ENCODE measurements at regions not wholly inside any gene's neighbourhood (a gene's known extent, or its start where the extent isn't known, plus 50 kb on each side); places are given as distances from the start of the nearest gene placed in this dataset.

DNA sequence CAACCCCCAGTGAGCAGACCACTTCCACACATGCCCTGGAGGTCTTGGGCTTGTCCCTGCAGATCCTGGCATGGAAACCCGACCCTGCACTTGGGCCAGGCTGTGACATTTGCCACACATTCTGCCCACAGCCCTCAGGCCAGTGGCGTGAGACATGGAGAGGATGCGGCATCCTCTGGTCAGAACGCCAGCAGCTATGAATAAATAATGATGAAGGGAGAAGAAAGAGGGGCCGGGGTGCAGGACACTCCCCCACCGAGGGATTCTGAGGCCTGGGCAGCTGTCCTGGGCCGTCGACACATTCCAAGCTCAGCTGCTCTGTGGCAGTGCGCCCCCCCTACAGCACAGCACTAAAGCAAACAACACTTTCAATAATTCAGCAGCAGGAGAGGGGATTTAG is 148.8 kb downstream of the ENGASE start:
- peaks cover 0 to 6% of the 10 kb centered on the region in 2 experiments; a peak in 1 of 4 replicates for H3K4me1 ChIP-seq (ENCODE audit: control insufficient read depth in 1 of 2, insufficient read depth in 2 of 2, low read length in 2 of 2)
- H3K4me3 ChIP-seq (replicated peaks in 1 of 2; ENCODE audit: low read depth in 1 of 2, low read length in 2 of 2), result no peak overlapping the region
- no TSS peak for BruUV-seq (replicated peaks)
- DNase-seq (ENCODE audit: low read depth, low spot score), result no peak
- no peaks in the 10 kb centered on the region for H3K9me2 ChIP-seq (ENCODE audit: insufficient read depth)
- no peak overlapping the region for H3K9ac ChIP-seq (ENCODE audit: low read length)
- ChIA-PET CTCF (no interaction called here), POLR2A (no interaction called here), RAD21 (ENCODE audit: low non-redundant PET in 1 of 2, low total read pairs in 2 of 2, uncharacterized antibody in 2 of 2, unreplicated experiment in 2 of 2) (no interaction called here)
- H3K9me3 ChIP-seq (ENCODE audit: control insufficient read depth in 1 of 2, insufficient read depth in 1 of 2, low read depth in 1 of 2, low read length in 2 of 2), result no peaks in the 10 kb centered on the region
- peaks cover 32% of the 10 kb centered on the region for H3K27me3 ChIP-seq (ENCODE audit: insufficient read depth, low read length)
- H3K27ac ChIP-seq (ENCODE audit: low read depth, low read length), result no peak overlapping the region
- no peak overlapping the region for H2AFZ ChIP-seq (ENCODE audit: low read depth, low read length, poor library complexity, severe bottlenecking)
- H3K79me2 ChIP-seq (ENCODE audit: insufficient read depth, low read length), result no peaks in the 10 kb centered on the region
- no peak for ATAC-seq
- intact Hi-C loops (cut with micrococcal nuclease), result no loop called here
- no peaks in the 10 kb centered on the region for H4K20me1 ChIP-seq (ENCODE audit: insufficient read depth)
- H3K36me3 ChIP-seq (ENCODE audit: control insufficient read depth in 1 of 2, insufficient read depth in 2 of 2, low read length in 2 of 2), result no peaks in the 10 kb centered on the region
- no peak overlapping the region for H3K4me2 ChIP-seq (ENCODE audit: low read length)
- TF ChIP-seq CEBPB (IDR thresholded peaks at IDR 0.05; ENCODE audit: low read depth), result no peak
- no peak for TF ChIP-seq EGR1 (IDR thresholded peaks at IDR 0.05; ENCODE audit: low read depth)
- no peak for TF ChIP-seq EZH2 (IDR thresholded peaks at IDR 0.05)
- TF ChIP-seq TCF7L2 (IDR thresholded peaks at IDR 0.05; ENCODE audit: borderline replicate concordance, extremely low read depth, insufficient read depth, insufficient read length), result no peak
- TF ChIP-seq POLR2A (IDR thresholded peaks at IDR 0.05; ENCODE audit: borderline replicate concordance, extremely low read depth, insufficient read depth, insufficient read length), result no peak
- TF ChIP-seq POLR2AphosphoS5 (IDR thresholded peaks at IDR 0.05; ENCODE audit: low read depth, low read length), result no peak
- no peak for TF ChIP-seq RAD21 (IDR thresholded peaks at IDR 0.05; ENCODE audit: low read depth)
- TF ChIP-seq, protein P1, sequence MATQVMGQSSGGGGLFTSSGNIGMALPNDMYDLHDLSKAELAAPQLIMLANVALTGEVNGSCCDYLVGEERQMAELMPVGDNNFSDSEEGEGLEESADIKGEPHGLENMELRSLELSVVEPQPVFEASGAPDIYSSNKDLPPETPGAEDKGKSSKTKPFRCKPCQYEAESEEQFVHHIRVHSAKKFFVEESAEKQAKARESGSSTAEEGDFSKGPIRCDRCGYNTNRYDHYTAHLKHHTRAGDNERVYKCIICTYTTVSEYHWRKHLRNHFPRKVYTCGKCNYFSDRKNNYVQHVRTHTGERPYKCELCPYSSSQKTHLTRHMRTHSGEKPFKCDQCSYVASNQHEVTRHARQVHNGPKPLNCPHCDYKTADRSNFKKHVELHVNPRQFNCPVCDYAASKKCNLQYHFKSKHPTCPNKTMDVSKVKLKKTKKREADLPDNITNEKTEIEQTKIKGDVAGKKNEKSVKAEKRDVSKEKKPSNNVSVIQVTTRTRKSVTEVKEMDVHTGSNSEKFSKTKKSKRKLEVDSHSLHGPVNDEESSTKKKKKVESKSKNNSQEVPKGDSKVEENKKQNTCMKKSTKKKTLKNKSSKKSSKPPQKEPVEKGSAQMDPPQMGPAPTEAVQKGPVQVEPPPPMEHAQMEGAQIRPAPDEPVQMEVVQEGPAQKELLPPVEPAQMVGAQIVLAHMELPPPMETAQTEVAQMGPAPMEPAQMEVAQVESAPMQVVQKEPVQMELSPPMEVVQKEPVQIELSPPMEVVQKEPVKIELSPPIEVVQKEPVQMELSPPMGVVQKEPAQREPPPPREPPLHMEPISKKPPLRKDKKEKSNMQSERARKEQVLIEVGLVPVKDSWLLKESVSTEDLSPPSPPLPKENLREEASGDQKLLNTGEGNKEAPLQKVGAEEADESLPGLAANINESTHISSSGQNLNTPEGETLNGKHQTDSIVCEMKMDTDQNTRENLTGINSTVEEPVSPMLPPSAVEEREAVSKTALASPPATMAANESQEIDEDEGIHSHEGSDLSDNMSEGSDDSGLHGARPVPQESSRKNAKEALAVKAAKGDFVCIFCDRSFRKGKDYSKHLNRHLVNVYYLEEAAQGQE (IDR thresholded peaks at IDR 0.05; ENCODE audit: low read depth), result no peak
- TF ChIP-seq ZNF274 (IDR thresholded peaks at IDR 0.05; ENCODE audit: low read depth, low read length), result no peak
- TF ChIP-seq, protein P2, sequence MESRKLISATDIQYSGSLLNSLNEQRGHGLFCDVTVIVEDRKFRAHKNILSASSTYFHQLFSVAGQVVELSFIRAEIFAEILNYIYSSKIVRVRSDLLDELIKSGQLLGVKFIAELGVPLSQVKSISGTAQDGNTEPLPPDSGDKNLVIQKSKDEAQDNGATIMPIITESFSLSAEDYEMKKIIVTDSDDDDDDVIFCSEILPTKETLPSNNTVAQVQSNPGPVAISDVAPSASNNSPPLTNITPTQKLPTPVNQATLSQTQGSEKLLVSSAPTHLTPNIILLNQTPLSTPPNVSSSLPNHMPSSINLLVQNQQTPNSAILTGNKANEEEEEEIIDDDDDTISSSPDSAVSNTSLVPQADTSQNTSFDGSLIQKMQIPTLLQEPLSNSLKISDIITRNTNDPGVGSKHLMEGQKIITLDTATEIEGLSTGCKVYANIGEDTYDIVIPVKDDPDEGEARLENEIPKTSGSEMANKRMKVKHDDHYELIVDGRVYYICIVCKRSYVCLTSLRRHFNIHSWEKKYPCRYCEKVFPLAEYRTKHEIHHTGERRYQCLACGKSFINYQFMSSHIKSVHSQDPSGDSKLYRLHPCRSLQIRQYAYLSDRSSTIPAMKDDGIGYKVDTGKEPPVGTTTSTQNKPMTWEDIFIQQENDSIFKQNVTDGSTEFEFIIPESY (IDR thresholded peaks at IDR 0.05; ENCODE audit: extremely low read depth, insufficient replicate concordance, low read length), result no peak
